Heart left ventricle (tissue), 16 donors: ENCODE measurements at regions not wholly inside any gene's neighbourhood (a gene's known extent, or its start where the extent isn't known, plus 50 kb on each side); places are given as distances from the start of the nearest gene placed in this dataset.
"Not testable (repeated sequence)": the region's sequence is repeated elsewhere in the genome, so short reads cannot be mapped to it uniquely, and the experiment has no call there.

ENCODE experiments used
- ATAC-seq, 4 donors: fragments of 200-7000 bp; cut with Tn5 transposase; one replicate each; pipeline ENCODE4 v1.9.1; 2020 to 2022; ENCODE audit warnings: moderate library complexity in 4 of 4, mild to moderate bottlenecking in 3 of 4, moderate number of reproducible peaks in 1 of 4
- DNase-seq, 5 donors: peaks; one replicate each; pipeline ENCODE4 v3.0.0-alpha.2; 2020
- H3K27ac ChIP-seq, 12 donors: fragments of 200-600 bp; sonication (generic) in 4 of 12; one replicate each; pipeline versions ENCODE4 v1.5.0 to v1.8.0; 2016 to 2022; ENCODE audit warnings: mild to moderate bottlenecking in 2 of 12
- H3K27me3 ChIP-seq, 9 donors: fragments of 200-600 bp; sonication (generic) in 2 of 9; one replicate each; pipeline versions ENCODE4 v1.5.1 to v1.8.0; 2016 to 2022; ENCODE audit warnings: mild to moderate bottlenecking in 3 of 9
- H3K36me3 ChIP-seq, 9 donors: fragments of 200-600 bp; sonication (generic) in 2 of 9; one replicate each; pipeline versions ENCODE4 v1.5.0 to v1.8.0; 2018 to 2022; ENCODE audit warnings: mild to moderate bottlenecking in 2 of 9
- H3K4me1 ChIP-seq, 12 donors: fragments of 200-600 bp; sonication (generic) in 4 of 12; one replicate each; pipeline versions ENCODE4 v1.5.0 to v1.8.0; 2016 to 2022; ENCODE audit warnings: mild to moderate bottlenecking in 3 of 12
- H3K4me3 ChIP-seq, 12 donors: fragments of 200-600 bp; sonication (generic) in 4 of 12; one replicate each; pipeline versions ENCODE4 v1.5.0 to v1.8.0; 2017 to 2022; ENCODE audit warnings: mild to moderate bottlenecking in 9 of 12, moderate library complexity in 4 of 12
- H3K9me3 ChIP-seq, 12 donors: fragments of 200-600 bp; sonication (generic) in 4 of 12; one replicate each; pipeline versions ENCODE4 v1.5.0 to v1.8.0; 2016 to 2022; ENCODE audit warnings: mild to moderate bottlenecking in 1 of 12
- CTCF ChIP-seq, 12 donors: fragments of 200-600 bp; sonication (generic) in 4 of 12; IDR thresholded peaks; one replicate each; pipeline versions ENCODE4 v1.5.0 to v1.8.0; 2018 to 2022; ENCODE audit warnings: antibody characterized with exemption in 12 of 12, mild to moderate bottlenecking in 5 of 12
- POLR2A ChIP-seq, 2 donors: fragments of 450-650 bp; IDR thresholded peaks; one replicate each; pipeline ENCODE4 v1.6.1; 2017; ENCODE audit warnings: antibody characterized with exemption in 2 of 2, mild to moderate bottlenecking in 2 of 2, moderate library complexity in 2 of 2
- WGBS, 4 donors: extraction: QIAGEN DNeasy Blood & Tissue Kit in 2 of 4; methylation state at CpG; one replicate each; pipeline versions ENCODE4 v1.1.5 to v1.1.7; 2013 to 2018; 5-methylcytosine and 5-hydroxymethylcytosine counted together
- intact Hi-C, 10 donors: fragments of 100-400 bp; cut with DNase I; formaldehyde crosslinking; loops; one replicate each; pipeline versions ENCODE4 v1.11.1 to v1.14.2; 2022
- donor health status: ischemic (EF 13 %, LVEDD 7.1; RV severe dilation, severe dysfunction).
- donor health status: healthy with polysubstance abuse.
- donor health status: DM: no; HTN: yes; CAD: no.
- donor health status: DM: no; HTN: no; CAD: no.
- donor health status: ischemic (EF 25% LVEDD 6.9; RV normal size, moderate dysfunction).
- donor health status: ischemic (EF 25% LVEDD 5.7; RV mildly dilated, moderate dysfunction).
- donor health status: healthy.
- donor health status: DM: yes; HTN: yes; CAD: no.
- donor health status: ischemic (EF 35%, LVEDD 5.7; RV mildly dilated, moderate dysfunction).
- donor health status: nonischemic (EF 11% LVEDD 7.7; RV severe dilation, severe dysfunction).
- donor health status: DM: yes; HTN: yes; CAD: no.
- donor health status: PGD.
- donor health status: ischemic (EF 29% LVEDD 5.4; RV normal size, mild dysfunction).
- donor health status: nonischemic (EF 23%, LVEDD 6.1; RV moderate dilation, normal function).

- DNase-seq: no peak
- no peak overlapping the region for H3K27ac ChIP-seq
- no peaks in the 10 kb centered on the region for H3K9me3 ChIP-seq
- no peaks in the 10 kb centered on the region for H3K36me3 ChIP-seq
- no peak for ATAC-seq
- TF ChIP-seq CTCF (IDR thresholded peaks at IDR 0.05): no peak
- no peak for TF ChIP-seq POLR2A (IDR thresholded peaks at IDR 0.05)
- H3K27me3 ChIP-seq: no peaks in the 10 kb centered on the region
- WGBS, 4 donors: 58 to 68% (median 64%) methylated on average over 2 of the region's 2 CpGs
- intact Hi-C loops: no loop called here
- no peak overlapping the region for H3K4me3 ChIP-seq
- H3K4me1 ChIP-seq: no peaks in the 10 kb centered on the region
Observed at GRCh38 chr11:37841016-37841415, 1243.0 kb upstream of the RAG2 start.

GRCh38 chr11:37840345-37840744 is 1242.3 kb upstream of the RAG2 start:
- ATAC-seq, H3K36me3 ChIP-seq, H3K27ac ChIP-seq, H3K27me3 ChIP-seq, H3K4me1 ChIP-seq, intact Hi-C loops, H3K4me3 ChIP-seq, DNase-seq, H3K9me3 ChIP-seq: not testable (repeated sequence)
- whole genome bisulfite sequencing, 4 donors: 89 to 92% (median 91%) methylated on average over 2 of the region's 2 CpGs

DNA sequence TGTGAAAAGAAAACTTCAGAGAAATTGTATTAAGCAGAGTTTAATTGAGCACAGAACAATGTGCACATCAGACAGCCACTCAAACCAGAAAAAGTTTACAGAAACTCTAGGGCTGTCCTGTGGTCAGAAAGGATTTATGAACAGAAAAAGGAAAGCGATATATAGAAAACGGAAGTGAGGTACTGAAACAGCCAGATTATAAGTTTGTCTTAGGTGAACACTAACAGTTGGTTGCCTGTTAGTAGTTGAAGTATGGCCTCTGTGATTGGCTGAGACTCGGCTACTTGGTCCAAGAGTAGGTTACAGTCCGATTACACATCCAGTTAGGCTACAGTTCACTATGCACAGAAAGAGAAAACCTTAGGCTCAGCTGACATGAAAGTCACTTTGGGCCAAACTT is 1232.5 kb upstream of the RAG2 start:
- 77 to 85% (median 79%) methylated on average over 4 of the region's 4 CpGs for WGBS, 4 donors
- H3K9me3 ChIP-seq: peaks cover 0 to 11% (median 0%) of the 10 kb centered on the region in 12 donors
- TF ChIP-seq POLR2A (IDR thresholded peaks at IDR 0.05): no peak
- no peak for TF ChIP-seq CTCF (IDR thresholded peaks at IDR 0.05)
- no peaks in the 10 kb centered on the region for H3K4me1 ChIP-seq
- intact Hi-C loops: no loop called here
- no peaks in the 10 kb centered on the region for H3K36me3 ChIP-seq
- ATAC-seq (no peak), DNase-seq (no peak)
- no peaks in the 10 kb centered on the region for H3K27me3 ChIP-seq
- no peak overlapping the region for H3K4me3 ChIP-seq
- no peak overlapping the region for H3K27ac ChIP-seq

- no peak for ATAC-seq
- TF ChIP-seq POLR2A (IDR thresholded peaks at IDR 0.05) (no peak), CTCF (IDR thresholded peaks at IDR 0.05) (no peak)
- 84 to 91% (median 90%) methylated on average over 11 of the region's 11 CpGs for WGBS, 4 donors
- Histone ChIP-seq H3K36me3 (no peaks in the 10 kb centered on the region), H3K27me3 (no peaks in the 10 kb centered on the region), H3K4me3 (no peak overlapping the region), H3K27ac (no peak overlapping the region), H3K9me3 (peaks cover 0 to 18% (median 6%) of the 10 kb centered on the region in 12 donors), H3K4me1 (no peaks in the 10 kb centered on the region)
- no peak for DNase-seq
- intact Hi-C loops: no loop called here
Observed at GRCh38 chr11:37817727-37818270, 1219.8 kb upstream of the RAG2 start.

DNA sequence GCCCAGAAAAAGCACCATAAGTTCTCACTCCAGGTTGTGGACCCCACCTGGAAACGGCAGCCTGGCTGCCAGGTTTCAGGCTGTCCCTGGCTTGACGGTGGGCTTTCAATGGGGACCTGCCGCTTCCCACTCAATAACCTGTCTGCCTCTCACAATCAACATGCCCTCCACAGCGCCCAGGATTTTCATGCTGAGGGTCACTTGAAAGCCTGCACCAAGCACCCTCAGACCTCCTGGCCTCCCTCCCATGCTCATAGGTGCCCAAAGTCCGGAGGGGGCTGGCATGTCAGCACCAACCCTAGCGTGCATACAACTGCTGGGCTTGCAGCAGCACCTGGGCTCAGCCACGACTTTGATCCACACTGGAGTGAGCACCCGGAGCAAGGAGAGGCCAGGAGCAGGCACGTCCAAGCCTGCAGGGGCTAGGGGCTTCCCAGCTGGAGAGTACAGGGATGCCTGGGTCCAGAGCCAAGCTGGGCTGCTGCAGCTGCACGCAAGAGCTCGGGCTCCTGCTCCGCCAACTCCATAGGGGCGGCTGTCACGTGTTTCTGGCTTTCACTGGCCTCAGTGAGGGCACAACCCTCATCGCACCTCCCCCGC is 1214.3 kb upstream of the RAG2 start:
- no peak overlapping the region for H3K27ac ChIP-seq
- H3K9me3 ChIP-seq: no peaks in the 10 kb centered on the region
- TF ChIP-seq CTCF (IDR thresholded peaks at IDR 0.05) (no peak), POLR2A (IDR thresholded peaks at IDR 0.05) (no peak)
- no peaks in the 10 kb centered on the region for H3K36me3 ChIP-seq
- intact Hi-C loops: no loop called here
- DNase-seq (peak in 2 of 5 donors; percentile 16 to 23), ATAC-seq (no peak)
- no peaks in the 10 kb centered on the region for H3K4me1 ChIP-seq
- WGBS, 4 donors: 81 to 85% (median 84%) methylated on average over 11 to 16 of the region's 16 CpGs
- H3K27me3 ChIP-seq: no peaks in the 10 kb centered on the region
- no peak overlapping the region for H3K4me3 ChIP-seq
